ENCODE measurements at regions not wholly inside any gene's neighbourhood (a gene's known extent, or its start where the extent isn't known, plus 50 kb on each side); places are given as distances from the start of the nearest gene placed in this dataset.

DNA sequence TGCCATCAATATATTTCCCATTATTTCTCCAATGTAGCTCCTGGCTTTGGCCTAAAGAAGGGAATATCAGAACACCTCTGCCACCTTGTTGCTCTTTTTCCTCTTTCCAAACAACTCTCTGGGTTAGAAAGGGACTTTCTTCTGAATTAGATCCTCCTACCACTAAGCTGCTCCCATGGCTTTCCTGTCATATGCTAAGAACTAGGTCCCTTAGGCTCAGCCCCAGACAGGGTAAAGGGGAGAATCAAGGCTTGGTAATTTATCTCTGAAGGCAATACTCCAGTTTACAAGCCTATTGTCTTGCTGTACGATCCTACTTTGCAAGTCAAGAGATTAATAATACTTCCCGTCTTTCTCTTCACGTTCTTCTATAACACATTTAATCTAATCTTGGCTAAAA, 373.2 kb upstream of the DAB1 start:
- no peak for TF ChIP-seq CTCF (conservative IDR thresholded peaks at IDR 0.05 in 1 of 2, IDR thresholded peaks at IDR 0.05 in 1 of 2; ENCODE audit: extremely low read depth in 1 of 2, insufficient read depth in 1 of 2, low read depth in 1 of 2, low read length in 2 of 2)
- TF ChIP-seq EZH2 (IDR thresholded peaks at IDR 0.05; ENCODE audit: borderline replicate concordance, low read length), result no peak

All from mammary epithelial cell (primary cell).